ENCODE measurements at regions not wholly inside any gene's neighbourhood (a gene's known extent, or its start where the extent isn't known, plus 50 kb on each side); places are given as distances from the start of the nearest gene placed in this dataset.
A peak's percentile ranks its signal among the peaks of the same experiment; 100 is the strongest.

DNA sequence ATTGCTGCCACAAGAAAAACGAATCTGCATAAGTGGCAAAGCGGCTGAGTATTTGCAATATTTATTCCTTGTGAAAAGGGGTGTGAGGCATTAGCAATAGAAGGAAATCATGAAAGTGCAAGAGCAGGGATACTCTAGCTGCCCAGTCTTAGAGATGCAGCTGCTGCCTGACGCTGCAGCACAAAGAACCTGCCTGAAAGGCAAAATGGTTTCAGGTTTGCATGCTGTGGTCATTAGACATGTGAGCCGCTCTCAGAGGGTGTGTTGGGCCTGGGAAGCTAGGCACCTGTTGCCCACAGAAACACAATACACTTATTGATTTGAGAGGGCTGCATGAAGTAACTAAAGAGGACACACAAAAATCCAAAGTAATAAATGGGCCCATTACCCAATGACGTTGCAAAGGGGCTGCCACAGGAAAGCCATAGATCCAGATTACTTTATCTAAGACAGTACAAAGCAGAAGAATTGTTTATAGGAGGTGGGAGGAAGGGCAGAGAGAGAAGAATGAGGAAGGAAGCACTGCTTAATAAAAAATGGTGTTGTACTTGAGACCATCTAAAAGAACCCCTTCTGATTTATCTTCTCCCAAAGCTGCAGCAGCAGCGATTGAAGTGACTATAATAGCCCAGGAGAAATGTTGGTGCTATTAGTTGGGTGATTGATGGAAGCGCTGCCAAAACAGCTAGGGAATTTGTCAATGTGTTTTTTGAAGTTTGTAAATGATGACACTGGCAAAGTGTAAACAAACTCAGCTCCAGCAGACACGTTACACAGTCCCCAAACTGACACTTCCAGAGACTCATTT, 492.4 kb upstream of the ACVR2A start:
- DNase-seq (no peak), ATAC-seq (no peak)
- Histone ChIP-seq H3K27me3 (ENCODE audit: control insufficient read depth, insufficient read depth) (no peaks in the 10 kb centered on the region), H3K4me3 (ENCODE audit: low read length) (no peak overlapping the region), H3K4me1 (ENCODE audit: control insufficient read depth, insufficient read depth, low read length) (no peaks in the 10 kb centered on the region), H3K9me3 (ENCODE audit: control insufficient read depth, low read length) (no peaks in the 10 kb centered on the region), H3K27ac (ENCODE audit: low read length) (no peak overlapping the region)
- 62% methylated on average over 8 of the region's 8 CpGs for WGBS
- intact Hi-C loops (cut with DNase I) = no loop called here

- H3K27ac ChIP-seq (ENCODE audit: low read length) = no peak overlapping the region
- H3K27me3 ChIP-seq (ENCODE audit: control insufficient read depth, insufficient read depth) = no peaks in the 10 kb centered on the region
- DNase-seq (no peak), ATAC-seq (no peak)
- WGBS = 85% methylated on average over 5 of the region's 5 CpGs
- H3K9me3 ChIP-seq (ENCODE audit: control insufficient read depth, low read length) = no peaks in the 10 kb centered on the region
- H3K4me3 ChIP-seq (ENCODE audit: low read length) = no peak overlapping the region
- H3K4me1 ChIP-seq (ENCODE audit: control insufficient read depth, insufficient read depth, low read length) = no peaks in the 10 kb centered on the region
- intact Hi-C loops (cut with DNase I) = no loop called here
Measured at GRCh38 chr2:147351784-147352183, 493.0 kb upstream of the ACVR2A start.

DNA sequence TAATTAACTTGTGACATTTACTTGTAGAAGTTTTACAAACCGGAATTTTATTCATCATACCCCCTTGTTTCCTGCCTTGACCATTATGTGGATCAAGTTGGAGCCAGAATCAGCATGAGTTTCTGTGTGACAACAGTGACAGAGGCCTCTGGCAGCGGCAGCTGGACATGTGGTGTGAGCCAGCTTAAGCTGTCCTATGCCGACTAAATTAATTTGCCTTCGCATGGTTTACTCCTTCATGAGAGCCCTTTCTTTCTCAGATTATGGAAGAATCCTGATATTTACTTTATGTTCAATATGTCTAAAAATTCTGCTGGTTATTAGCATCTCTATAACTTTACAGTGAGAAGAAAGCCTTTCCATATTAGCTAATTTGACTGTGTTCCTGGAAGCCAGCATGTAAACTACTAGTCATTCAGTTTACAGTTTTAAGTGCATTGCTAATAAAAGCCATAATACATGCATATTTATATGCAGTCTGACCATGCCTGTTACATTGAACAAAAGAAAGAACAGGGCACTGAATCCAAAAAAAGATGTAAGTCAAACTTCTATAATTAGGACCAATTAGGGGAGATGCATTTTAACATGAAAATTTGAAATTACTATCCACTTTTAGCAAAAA, 495.8 kb upstream of the ACVR2A start:
- no peaks in the 10 kb centered on the region for H3K9me3 ChIP-seq (ENCODE audit: control insufficient read depth, low read length)
- DNase-seq (no peak), ATAC-seq (no peak)
- no peak overlapping the region for H3K27ac ChIP-seq (ENCODE audit: low read length)
- WGBS = 63% methylated on average over 4 of the region's 4 CpGs
- H3K4me3 ChIP-seq (ENCODE audit: low read length) = no peak overlapping the region
- no peaks in the 10 kb centered on the region for H3K27me3 ChIP-seq (ENCODE audit: control insufficient read depth, insufficient read depth)
- intact Hi-C loops (cut with DNase I) = no loop called here
- no peaks in the 10 kb centered on the region for H3K4me1 ChIP-seq (ENCODE audit: control insufficient read depth, insufficient read depth, low read length)

DNA sequence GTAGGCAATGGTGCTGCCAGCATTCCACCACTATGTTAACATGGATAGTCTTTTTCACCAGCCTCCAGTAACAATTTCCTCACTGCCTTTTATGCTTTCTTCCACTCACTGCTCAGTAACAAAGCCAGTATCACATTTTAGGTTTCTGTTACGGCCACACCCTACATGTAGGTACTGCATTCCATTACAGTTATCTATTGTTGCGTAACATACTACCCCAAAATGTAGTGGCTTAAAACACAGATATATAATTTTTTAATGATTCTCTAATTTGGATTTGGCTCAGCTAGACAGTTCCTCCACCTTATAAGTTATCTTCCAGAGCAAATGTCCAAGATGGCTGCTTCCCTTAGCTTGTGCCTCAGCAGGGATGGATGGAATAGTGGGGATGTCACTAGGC, 498.7 kb upstream of the ACVR2A start:
- H3K27me3 ChIP-seq (ENCODE audit: control insufficient read depth, insufficient read depth) = no peaks in the 10 kb centered on the region
- H3K9me3 ChIP-seq (ENCODE audit: control insufficient read depth, low read length) = no peaks in the 10 kb centered on the region
- WGBS = 91% methylated on average over 2 of the region's 2 CpGs
- no peak for DNase-seq
- intact Hi-C loops (cut with DNase I) = no loop called here
- H3K4me1 ChIP-seq (ENCODE audit: control insufficient read depth, insufficient read depth, low read length) = no peaks in the 10 kb centered on the region
- H3K4me3 ChIP-seq (ENCODE audit: low read length) = no peak overlapping the region
- no peak for ATAC-seq
- H3K27ac ChIP-seq (ENCODE audit: low read length) = no peak overlapping the region

DNA sequence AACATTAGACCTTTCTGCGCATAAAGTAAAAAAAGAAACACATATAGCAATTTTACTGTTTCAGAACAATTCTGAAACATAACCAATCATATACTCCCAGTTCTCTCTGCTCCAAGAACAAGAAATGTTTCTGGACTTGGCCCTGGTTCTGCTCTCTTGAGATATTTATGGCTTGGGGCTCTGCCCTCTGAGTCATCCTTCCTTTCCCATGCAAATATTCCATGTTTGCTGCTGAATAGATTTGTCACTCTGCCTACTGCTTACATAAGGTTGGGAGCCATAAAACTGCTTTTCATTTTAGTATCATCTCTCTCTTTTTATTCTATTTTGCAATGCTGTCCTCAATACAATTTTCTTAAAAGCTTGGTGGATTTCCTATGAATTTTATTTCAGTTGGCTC, 499.6 kb upstream of the ACVR2A start:
- no peaks in the 10 kb centered on the region for H3K9me3 ChIP-seq (ENCODE audit: control insufficient read depth, low read length)
- no peaks in the 10 kb centered on the region for H3K4me1 ChIP-seq (ENCODE audit: control insufficient read depth, insufficient read depth, low read length)
- intact Hi-C loops (cut with DNase I) = no loop called here
- H3K27me3 ChIP-seq (ENCODE audit: control insufficient read depth, insufficient read depth) = no peaks in the 10 kb centered on the region
- no peak overlapping the region for H3K4me3 ChIP-seq (ENCODE audit: low read length)
- ATAC-seq = no peak
- DNase-seq = no peak
- H3K27ac ChIP-seq (ENCODE audit: low read length) = no peak overlapping the region
- WGBS = 97% methylated on average over 1 of the region's 1 CpG

DNA sequence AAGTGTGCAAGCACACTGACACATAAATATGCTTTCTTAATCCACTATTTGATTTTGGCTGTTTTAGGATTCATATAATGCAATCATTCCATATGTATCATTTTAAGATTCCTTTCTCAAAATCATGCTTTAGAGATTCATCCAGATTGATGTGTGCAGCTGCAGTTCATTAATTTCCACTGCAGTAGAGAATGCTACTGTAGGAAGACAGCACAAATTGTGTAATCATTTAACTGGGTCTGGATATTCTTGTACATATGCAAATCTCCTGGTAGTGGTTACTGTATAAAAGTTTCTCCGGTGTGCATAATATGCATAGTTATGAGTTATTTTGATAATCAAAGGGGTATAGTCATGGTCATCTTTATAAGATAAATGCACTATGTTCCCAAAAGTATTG, 502.5 kb upstream of the ACVR2A start:
- no peak for ATAC-seq
- intact Hi-C loops (cut with DNase I) = no loop called here

GRCh38 chr2:147331790-147332419, 512.9 kb upstream of the ACVR2A start:
- Histone ChIP-seq H3K4me1 (ENCODE audit: control insufficient read depth, insufficient read depth, low read length) (no peaks in the 10 kb centered on the region), H3K9me3 (ENCODE audit: control insufficient read depth, low read length) (no peaks in the 10 kb centered on the region), H3K4me3 (ENCODE audit: low read length) (no peak overlapping the region), H3K27ac (ENCODE audit: low read length) (no peak overlapping the region), H3K27me3 (ENCODE audit: control insufficient read depth, insufficient read depth) (no peaks in the 10 kb centered on the region)
- WGBS = 37% methylated on average over 4 of the region's 4 CpGs
- ATAC-seq = no peak
- intact Hi-C loops (cut with DNase I) = no loop called here
- DNase-seq = no peak

More for the DNA sequence above, 502.5 kb upstream of the ACVR2A start:
- no peak for DNase-seq
- 89% methylated on average over 1 of the region's 1 CpG for WGBS
- H3K9me3 ChIP-seq (ENCODE audit: control insufficient read depth, low read length) = no peaks in the 10 kb centered on the region
- no peak overlapping the region for H3K27ac ChIP-seq (ENCODE audit: low read length)
- H3K4me1 ChIP-seq (ENCODE audit: control insufficient read depth, insufficient read depth, low read length) = no peaks in the 10 kb centered on the region
- no peaks in the 10 kb centered on the region for H3K27me3 ChIP-seq (ENCODE audit: control insufficient read depth, insufficient read depth)
- no peak overlapping the region for H3K4me3 ChIP-seq (ENCODE audit: low read length)

DNA sequence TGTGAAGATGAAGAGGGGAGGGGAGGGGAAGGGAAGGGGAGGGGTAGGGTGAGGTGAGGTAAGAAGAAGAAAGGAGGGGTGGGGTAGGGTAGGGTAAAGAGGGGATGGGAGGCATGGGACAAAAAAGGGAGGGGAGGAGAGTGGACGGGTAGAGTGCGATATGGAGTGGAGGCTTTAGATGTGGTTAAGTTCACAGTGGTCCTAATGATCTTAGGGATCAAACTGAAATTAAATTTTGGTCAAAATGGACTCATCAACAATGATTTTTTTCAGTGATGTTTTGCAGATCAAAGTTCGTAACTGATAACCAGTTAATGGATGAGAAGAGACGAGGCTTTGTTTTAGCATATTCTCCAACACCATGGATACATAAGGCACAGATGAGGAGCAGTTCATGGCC, 513.9 kb upstream of the ACVR2A start:
- Histone ChIP-seq H3K27ac (ENCODE audit: low read length) (no peak overlapping the region), H3K27me3 (ENCODE audit: control insufficient read depth, insufficient read depth) (no peaks in the 10 kb centered on the region), H3K9me3 (ENCODE audit: control insufficient read depth, low read length) (no peaks in the 10 kb centered on the region), H3K4me3 (ENCODE audit: low read length) (no peak overlapping the region), H3K4me1 (ENCODE audit: control insufficient read depth, insufficient read depth, low read length) (no peaks in the 10 kb centered on the region)
- ATAC-seq (no peak), DNase-seq (no peak)
- WGBS = 88% methylated on average over 4 of the region's 4 CpGs
- intact Hi-C loops (cut with DNase I) = no loop called here

- Histone ChIP-seq H3K4me1 (ENCODE audit: control insufficient read depth, insufficient read depth, low read length) (no peaks in the 10 kb centered on the region), H3K27me3 (ENCODE audit: control insufficient read depth, insufficient read depth) (no peaks in the 10 kb centered on the region), H3K27ac (ENCODE audit: low read length) (no peak overlapping the region), H3K9me3 (ENCODE audit: control insufficient read depth, low read length) (no peaks in the 10 kb centered on the region), H3K4me3 (ENCODE audit: low read length) (no peak overlapping the region)
- intact Hi-C loops (cut with DNase I) = no loop called here
- 25% methylated on average over 6 of the region's 6 CpGs for WGBS
- DNase-seq (peak in 2 of 3 donors; percentile 24 to 45), ATAC-seq (peak in 1 of 2 donors; percentile 51)
Measured at GRCh38 chr2:147327613-147328012, 517.2 kb upstream of the ACVR2A start.

GRCh38 chr2:147325990-147326389, 518.8 kb upstream of the ACVR2A start:
- Histone ChIP-seq H3K4me3 (ENCODE audit: low read length) (no peak overlapping the region), H3K27me3 (ENCODE audit: control insufficient read depth, insufficient read depth) (no peaks in the 10 kb centered on the region), H3K27ac (ENCODE audit: low read length) (no peak overlapping the region), H3K4me1 (ENCODE audit: control insufficient read depth, insufficient read depth, low read length) (no peaks in the 10 kb centered on the region), H3K9me3 (ENCODE audit: control insufficient read depth, low read length) (peaks cover 2% of the 10 kb centered on the region)
- 41% methylated on average over 1 of the region's 1 CpG for WGBS
- DNase-seq (no peak), ATAC-seq (no peak)
- intact Hi-C loops (cut with DNase I) = no loop called here

DNA sequence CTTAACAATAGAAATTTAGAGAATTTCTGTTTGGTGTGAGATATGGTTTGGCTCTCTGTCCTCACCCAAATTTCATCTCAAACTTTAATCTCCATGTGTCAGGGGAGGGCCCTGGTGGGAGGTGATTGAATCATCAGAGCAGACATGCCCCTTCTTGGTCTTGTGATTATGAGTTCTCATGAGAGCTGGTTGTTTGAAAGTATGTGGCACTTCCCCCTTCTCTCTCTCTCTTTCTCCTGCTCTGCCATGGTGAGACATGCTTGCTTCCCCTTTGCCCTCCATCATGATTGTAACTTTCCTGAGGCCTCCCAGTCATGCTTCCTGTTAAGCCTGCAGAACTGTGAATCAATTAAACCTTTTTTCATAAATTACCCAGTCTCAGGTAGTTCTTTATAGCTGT, 524.7 kb upstream of the ACVR2A start:
- Histone ChIP-seq H3K4me3 (ENCODE audit: low read length) (no peak overlapping the region), H3K27me3 (ENCODE audit: control insufficient read depth, insufficient read depth) (no peaks in the 10 kb centered on the region), H3K9me3 (ENCODE audit: control insufficient read depth, low read length) (peaks cover 2% of the 10 kb centered on the region), H3K4me1 (ENCODE audit: control insufficient read depth, insufficient read depth, low read length) (no peaks in the 10 kb centered on the region), H3K27ac (ENCODE audit: low read length) (no peak overlapping the region)
- DNase-seq = no peak
- intact Hi-C loops (cut with DNase I) = no loop called here
- no peak for ATAC-seq
